Uterus (tissue), 3 donors: ENCODE measurements at regions not wholly inside any gene's neighbourhood (a gene's known extent, or its start where the extent isn't known, plus 50 kb on each side); places are given as distances from the start of the nearest gene placed in this dataset.

Experiments used
- DNase-seq, 2 donors: peaks; one replicate each; pipeline ENCODE4 v3.0.0-alpha.2; 2019 to 2020
- H3K27ac ChIP-seq, 2 donors: fragments of 200-600 bp; sonication (generic); 1 replicate in 1 of 2; 2 replicates in 1 of 2; pipeline ENCODE4 v1.5.1; 2016 to 2018
- H3K27me3 ChIP-seq, 2 donors: fragments of 200-600 bp; sonication (generic); one replicate each; pipeline ENCODE4 v1.5.1; 2018 to 2019; ENCODE audit warnings: control low read depth in 1 of 2
- H3K36me3 ChIP-seq, 2 donors: fragments of 200-600 bp; sonication (generic); one replicate each; pipeline ENCODE4 v1.5.1; 2019; ENCODE audit warnings: control low read depth in 1 of 2
- H3K4me1 ChIP-seq, 2 donors: fragments of 200-600 bp; sonication (generic); one replicate each; pipeline ENCODE4 v1.5.1; 2018 to 2019; ENCODE audit warnings: control low read depth in 1 of 2
- H3K4me3 ChIP-seq, 2 donors: fragments of 200-600 bp; sonication (generic); 1 replicate in 1 of 2; 2 replicates in 1 of 2; pipeline ENCODE4 v1.5.1; 2018 to 2019; ENCODE audit warnings: mild to moderate bottlenecking in 1 of 2
- H3K9me3 ChIP-seq, 2 donors: fragments of 200-600 bp; sonication (generic); one replicate each; pipeline ENCODE4 v1.5.1; 2019; ENCODE audit warnings: control low read depth in 1 of 2
- POLR2A ChIP-seq, 2 donors: fragments of 450-650 bp; IDR thresholded peaks; one replicate each; pipeline ENCODE4 v1.6.1; 2016; ENCODE audit warnings: antibody characterized with exemption in 2 of 2, mild to moderate bottlenecking in 1 of 2, moderate library complexity in 1 of 2
- intact Hi-C: fragments of 100-400 bp; cut with DNase I; formaldehyde crosslinking; loops from one replicate; pipeline ENCODE4 v1.15.1; 2023; ENCODE audit warnings: low total_unique reads
- TF ChIP-seq, protein P1 (sequence below), 4 experiments: fragments of 200-600 bp in 2 of 4; fragments of 450-650 bp in 2 of 4; sonication (generic) in 2 of 4; IDR thresholded peaks; one replicate each; pipeline ENCODE4 v1.5.1; 2016 to 2019; ENCODE audit warnings: antibody characterized with exemption in 4 of 4, mild to moderate bottlenecking in 2 of 4, moderate library complexity in 1 of 4
- donor health status: DM: yes; HTN: yes; CAD: no.

DNA sequence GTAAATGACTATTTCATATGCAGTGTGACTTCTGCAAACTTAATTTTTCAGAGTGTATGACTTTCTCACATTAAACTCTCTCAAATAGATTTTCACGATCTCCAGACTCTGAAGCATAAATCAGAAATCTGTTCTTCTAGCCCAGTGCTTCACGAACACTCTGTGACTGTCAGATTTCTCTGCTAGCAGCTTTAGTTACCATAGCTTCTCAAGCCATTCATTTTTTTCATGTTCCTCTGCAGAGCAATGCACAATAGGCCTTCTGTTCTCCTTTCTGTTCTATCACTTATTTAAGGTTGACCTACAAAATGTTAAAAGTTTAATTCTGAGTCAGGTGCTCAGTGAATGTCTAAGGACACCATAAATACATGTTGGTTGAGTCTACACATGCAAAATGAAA is 1102.2 kb downstream of the TUSC7 start:
- Histone ChIP-seq H3K27ac (no peak overlapping the region), H3K27me3 (no peaks in the 10 kb centered on the region), H3K36me3 (no peaks in the 10 kb centered on the region), H3K4me1 (no peaks in the 10 kb centered on the region), H3K4me3 (no peak overlapping the region), H3K9me3 (no peaks in the 10 kb centered on the region)
- no peak for DNase-seq
- intact Hi-C loops, result no loop called here
- TF ChIP-seq, protein P1, sequence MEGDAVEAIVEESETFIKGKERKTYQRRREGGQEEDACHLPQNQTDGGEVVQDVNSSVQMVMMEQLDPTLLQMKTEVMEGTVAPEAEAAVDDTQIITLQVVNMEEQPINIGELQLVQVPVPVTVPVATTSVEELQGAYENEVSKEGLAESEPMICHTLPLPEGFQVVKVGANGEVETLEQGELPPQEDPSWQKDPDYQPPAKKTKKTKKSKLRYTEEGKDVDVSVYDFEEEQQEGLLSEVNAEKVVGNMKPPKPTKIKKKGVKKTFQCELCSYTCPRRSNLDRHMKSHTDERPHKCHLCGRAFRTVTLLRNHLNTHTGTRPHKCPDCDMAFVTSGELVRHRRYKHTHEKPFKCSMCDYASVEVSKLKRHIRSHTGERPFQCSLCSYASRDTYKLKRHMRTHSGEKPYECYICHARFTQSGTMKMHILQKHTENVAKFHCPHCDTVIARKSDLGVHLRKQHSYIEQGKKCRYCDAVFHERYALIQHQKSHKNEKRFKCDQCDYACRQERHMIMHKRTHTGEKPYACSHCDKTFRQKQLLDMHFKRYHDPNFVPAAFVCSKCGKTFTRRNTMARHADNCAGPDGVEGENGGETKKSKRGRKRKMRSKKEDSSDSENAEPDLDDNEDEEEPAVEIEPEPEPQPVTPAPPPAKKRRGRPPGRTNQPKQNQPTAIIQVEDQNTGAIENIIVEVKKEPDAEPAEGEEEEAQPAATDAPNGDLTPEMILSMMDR (IDR thresholded peaks at IDR 0.05), result no peak
- TF ChIP-seq POLR2A (IDR thresholded peaks at IDR 0.05), result no peak

DNA sequence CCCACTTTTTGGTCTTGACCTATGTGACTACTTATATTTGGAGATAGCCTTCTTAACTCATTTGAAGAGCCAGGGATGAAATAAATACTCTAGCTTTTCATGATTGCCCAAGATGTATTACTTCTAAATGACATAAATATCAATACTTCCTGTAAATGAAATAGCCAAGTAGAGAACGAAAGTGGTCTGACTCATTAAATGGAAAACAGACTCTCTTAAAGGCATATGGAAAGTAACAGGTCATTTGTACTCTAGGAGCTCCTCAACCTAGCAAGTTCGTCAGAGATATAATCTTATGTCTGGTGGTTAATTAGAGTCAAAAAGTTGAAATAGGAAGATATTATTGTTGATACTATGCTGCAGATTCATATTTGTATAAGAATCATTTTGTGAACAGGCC is 1105.4 kb downstream of the TUSC7 start:
- no peaks in the 10 kb centered on the region for H3K4me1 ChIP-seq
- no peak overlapping the region for H3K4me3 ChIP-seq
- H3K9me3 ChIP-seq, result no peaks in the 10 kb centered on the region
- no peaks in the 10 kb centered on the region for H3K36me3 ChIP-seq
- H3K27ac ChIP-seq, result no peak overlapping the region
- DNase-seq, result no peak
- TF ChIP-seq, protein P1 (IDR thresholded peaks at IDR 0.05), result no peak
- TF ChIP-seq POLR2A (IDR thresholded peaks at IDR 0.05), result no peak
- no peaks in the 10 kb centered on the region for H3K27me3 ChIP-seq
- intact Hi-C loops, result no loop called here

DNA sequence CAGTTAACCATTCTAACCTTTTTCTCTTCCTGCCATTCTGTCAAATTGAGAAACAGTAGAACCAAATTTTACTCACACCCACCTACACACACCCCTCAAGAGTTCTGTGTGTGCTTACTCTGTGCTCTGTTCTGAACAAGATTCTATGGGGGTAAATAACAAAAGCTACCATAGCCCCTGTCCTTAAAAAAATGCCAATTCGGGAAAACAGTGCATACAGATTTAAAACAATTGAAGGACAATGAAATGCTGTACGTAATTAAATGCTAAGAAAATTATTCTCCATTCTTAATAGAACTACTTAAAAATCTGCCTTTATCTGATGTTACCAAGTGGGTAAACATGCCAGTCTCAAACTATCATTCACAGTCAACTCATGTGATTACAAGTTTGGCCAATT is 1107.5 kb downstream of the TUSC7 start:
- Histone ChIP-seq H3K27me3 (no peaks in the 10 kb centered on the region), H3K4me3 (no peak overlapping the region), H3K36me3 (no peaks in the 10 kb centered on the region), H3K4me1 (no peaks in the 10 kb centered on the region), H3K27ac (no peak overlapping the region), H3K9me3 (no peaks in the 10 kb centered on the region)
- TF ChIP-seq, protein P1 (IDR thresholded peaks at IDR 0.05), result no peak
- no peak for TF ChIP-seq POLR2A (IDR thresholded peaks at IDR 0.05)
- DNase-seq, result no peak
- intact Hi-C loops, result no loop called here

DNA sequence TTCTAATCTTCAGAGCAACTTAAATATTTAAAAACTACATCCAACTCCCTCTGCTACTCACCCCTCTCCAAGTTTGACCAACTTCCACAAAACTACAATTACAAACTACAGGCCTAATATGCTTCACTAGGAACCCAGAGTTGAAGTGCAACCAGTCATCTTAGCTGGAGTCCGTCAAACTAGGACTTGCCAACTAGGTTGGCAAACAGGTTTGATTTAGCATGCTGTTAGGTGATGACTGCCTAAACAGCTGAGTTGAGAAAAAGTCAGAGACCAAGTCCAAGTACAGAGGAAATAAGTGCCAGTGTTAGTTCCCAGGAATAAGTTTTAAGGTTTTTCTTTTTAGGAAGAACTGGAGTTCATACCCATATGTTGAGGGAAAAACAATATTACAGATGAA is 1109.0 kb downstream of the TUSC7 start:
- Histone ChIP-seq H3K4me3 (no peak overlapping the region), H3K9me3 (no peaks in the 10 kb centered on the region), H3K4me1 (no peaks in the 10 kb centered on the region), H3K27me3 (no peaks in the 10 kb centered on the region), H3K27ac (no peak overlapping the region), H3K36me3 (no peaks in the 10 kb centered on the region)
- intact Hi-C loops, result no loop called here
- no peak for DNase-seq
- no peak for TF ChIP-seq POLR2A (IDR thresholded peaks at IDR 0.05)
- TF ChIP-seq, protein P1 (IDR thresholded peaks at IDR 0.05), result no peak

DNA sequence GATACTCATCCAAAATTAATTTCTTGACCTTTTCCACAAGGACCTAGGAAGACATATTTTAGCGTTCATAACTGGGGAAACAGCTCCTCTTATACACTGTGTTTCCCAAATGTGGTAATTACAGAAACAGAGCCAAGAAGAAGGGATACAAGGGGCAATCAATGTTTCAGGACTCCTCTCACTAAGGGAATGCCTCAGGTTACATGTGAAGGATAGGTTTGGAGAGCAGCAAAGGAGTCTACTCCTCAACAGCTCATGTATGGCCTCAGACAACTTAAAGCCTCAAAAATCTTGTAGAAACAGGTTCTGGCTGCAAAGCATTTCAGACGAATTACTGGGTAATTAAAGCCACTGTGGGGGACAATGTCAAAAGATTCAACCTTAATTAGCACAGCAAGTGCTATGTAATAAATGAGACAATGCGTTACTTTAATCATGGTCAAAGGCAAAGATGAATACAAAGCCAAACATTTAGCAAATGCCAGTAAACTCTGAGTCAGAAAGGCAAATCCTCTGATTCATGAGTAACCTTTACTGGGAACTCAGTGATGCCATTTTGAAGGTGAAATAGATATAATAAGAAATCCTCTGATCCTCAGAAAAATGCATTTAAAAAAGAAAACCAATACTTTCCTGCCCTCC is 1111.2 kb downstream of the TUSC7 start:
- no peaks in the 10 kb centered on the region for H3K9me3 ChIP-seq
- no peaks in the 10 kb centered on the region for H3K27me3 ChIP-seq
- DNase-seq, result no peak
- no peak overlapping the region for H3K27ac ChIP-seq
- H3K4me1 ChIP-seq, result no peaks in the 10 kb centered on the region
- no peaks in the 10 kb centered on the region for H3K36me3 ChIP-seq
- intact Hi-C loops, result no loop called here
- no peak overlapping the region for H3K4me3 ChIP-seq
- no peak for TF ChIP-seq POLR2A (IDR thresholded peaks at IDR 0.05)
- TF ChIP-seq, protein P1 (IDR thresholded peaks at IDR 0.05), result no peak
